ENCODE measurements at regions not wholly inside any gene's neighbourhood (a gene's known extent, or its start where the extent isn't known, plus 50 kb on each side); places are given as distances from the start of the nearest gene placed in this dataset.

DNA sequence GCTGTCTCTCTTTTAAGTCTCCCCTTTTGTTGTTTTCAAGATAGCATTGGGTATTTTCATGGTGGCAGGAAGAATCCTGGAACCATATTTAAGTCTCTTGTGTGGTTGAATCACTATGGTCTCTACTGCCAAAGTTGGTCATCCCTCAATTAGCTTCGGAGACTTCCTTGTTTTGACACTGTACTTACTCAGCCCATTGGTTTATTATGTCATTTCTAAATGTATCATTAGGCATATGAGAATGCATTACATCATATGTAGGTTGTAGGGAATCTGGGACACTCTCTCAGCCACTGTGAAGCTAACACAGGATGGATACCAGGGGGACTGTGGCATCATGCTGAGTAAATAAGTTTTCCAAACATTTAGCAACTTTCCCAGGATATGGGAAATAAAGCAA, 211.8 kb downstream of the DTHD1 start:
- intact Hi-C loops (cut with DNase I) = no loop called here
- no peaks in the 10 kb centered on the region for H3K4me1 ChIP-seq (ENCODE audit: control insufficient read depth, insufficient read depth, low read length)
- WGBS = 85% methylated on average over 1 of the region's 1 CpG
- no peak overlapping the region for H3K4me3 ChIP-seq (ENCODE audit: low read length)
- no peaks in the 10 kb centered on the region for H3K9me3 ChIP-seq (ENCODE audit: control insufficient read depth, low read length)
- ATAC-seq (no peak), DNase-seq (no peak)
- H3K27me3 ChIP-seq (ENCODE audit: control insufficient read depth, insufficient read depth) = no peaks in the 10 kb centered on the region
- no peak overlapping the region for H3K27ac ChIP-seq (ENCODE audit: low read length)

DNA sequence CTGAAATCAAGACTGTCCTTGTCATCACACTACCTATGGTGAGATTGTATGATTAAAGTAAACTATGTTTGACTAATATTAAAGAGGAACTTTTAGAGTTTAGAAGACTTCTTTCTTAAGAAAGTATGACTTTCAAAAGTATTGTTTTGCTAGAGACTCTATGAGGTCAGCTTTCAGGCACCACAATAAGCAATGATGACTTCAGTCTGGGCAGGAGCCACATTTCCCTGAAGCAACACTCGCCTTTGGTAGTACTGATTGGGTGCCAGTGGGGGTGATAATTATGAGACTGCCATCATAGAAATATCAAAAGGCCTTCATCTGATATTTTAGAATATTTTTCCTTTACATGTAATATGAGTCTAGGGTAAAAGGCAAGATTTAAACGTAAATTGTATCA, 212.6 kb downstream of the DTHD1 start:
- ATAC-seq = no peak
- Histone ChIP-seq H3K27me3 (ENCODE audit: control insufficient read depth, insufficient read depth) (no peaks in the 10 kb centered on the region), H3K9me3 (ENCODE audit: control insufficient read depth, low read length) (no peaks in the 10 kb centered on the region), H3K27ac (ENCODE audit: low read length) (no peak overlapping the region), H3K4me3 (ENCODE audit: low read length) (no peak overlapping the region), H3K4me1 (ENCODE audit: control insufficient read depth, insufficient read depth, low read length) (no peaks in the 10 kb centered on the region)
- WGBS = 63% methylated on average over 2 of the region's 2 CpGs
- intact Hi-C loops (cut with DNase I) = no loop called here
- no peak for DNase-seq

DNA sequence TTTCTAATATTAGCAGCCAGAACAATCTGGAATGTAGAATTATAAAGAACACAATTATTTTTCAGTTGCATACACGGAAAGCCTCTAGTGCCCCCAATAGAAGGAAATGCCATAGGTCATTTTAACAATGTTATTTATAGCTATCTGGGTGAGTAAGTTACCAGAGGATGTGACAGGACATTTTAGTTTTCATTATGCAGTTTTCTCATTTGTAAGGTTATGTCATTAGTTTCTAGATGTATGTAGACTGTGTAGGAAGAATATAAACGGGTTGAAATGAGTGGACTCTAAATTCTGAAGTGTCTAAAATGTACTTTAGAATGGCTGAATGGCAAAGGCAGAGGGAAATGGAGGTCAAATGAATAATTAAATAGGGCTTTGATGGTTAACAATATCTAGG, 213.3 kb downstream of the DTHD1 start:
- H3K9me3 ChIP-seq (ENCODE audit: control insufficient read depth, low read length) = no peaks in the 10 kb centered on the region
- ATAC-seq (no peak), DNase-seq (no peak)
- intact Hi-C loops (cut with DNase I) = no loop called here
- H3K27ac ChIP-seq (ENCODE audit: low read length) = no peak overlapping the region
- H3K4me3 ChIP-seq (ENCODE audit: low read length) = no peak overlapping the region
- no peaks in the 10 kb centered on the region for H3K27me3 ChIP-seq (ENCODE audit: control insufficient read depth, insufficient read depth)
- H3K4me1 ChIP-seq (ENCODE audit: control insufficient read depth, insufficient read depth, low read length) = no peaks in the 10 kb centered on the region
- 46% methylated on average over 2 of the region's 2 CpGs for WGBS

DNA sequence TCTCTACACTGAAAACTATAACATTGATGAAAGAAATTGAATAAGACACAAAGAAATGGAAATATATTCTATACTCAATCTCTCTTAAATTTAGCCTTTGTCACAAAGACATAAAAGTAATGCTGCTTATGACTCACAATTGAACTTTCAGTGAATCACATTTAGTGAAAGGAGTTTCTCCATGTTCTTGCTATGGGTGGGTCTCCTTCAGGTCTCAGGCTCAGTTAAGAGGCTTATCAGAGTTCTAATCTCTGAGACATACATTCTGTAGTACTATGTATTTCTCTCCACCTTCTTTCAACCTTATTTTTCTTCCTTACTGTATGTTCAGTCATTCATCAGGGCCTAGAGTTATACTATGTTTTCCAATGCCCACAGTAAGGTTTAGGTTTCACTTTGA, 220.9 kb downstream of the DTHD1 start:
- Histone ChIP-seq H3K9me3 (ENCODE audit: control insufficient read depth, low read length) (no peaks in the 10 kb centered on the region), H3K4me3 (ENCODE audit: low read length) (no peak overlapping the region), H3K27ac (ENCODE audit: low read length) (no peak overlapping the region), H3K4me1 (ENCODE audit: control insufficient read depth, insufficient read depth, low read length) (no peaks in the 10 kb centered on the region), H3K27me3 (ENCODE audit: control insufficient read depth, insufficient read depth) (no peaks in the 10 kb centered on the region)
- ATAC-seq (no peak), DNase-seq (no peak)
- intact Hi-C loops (cut with DNase I) = no loop called here

DNA sequence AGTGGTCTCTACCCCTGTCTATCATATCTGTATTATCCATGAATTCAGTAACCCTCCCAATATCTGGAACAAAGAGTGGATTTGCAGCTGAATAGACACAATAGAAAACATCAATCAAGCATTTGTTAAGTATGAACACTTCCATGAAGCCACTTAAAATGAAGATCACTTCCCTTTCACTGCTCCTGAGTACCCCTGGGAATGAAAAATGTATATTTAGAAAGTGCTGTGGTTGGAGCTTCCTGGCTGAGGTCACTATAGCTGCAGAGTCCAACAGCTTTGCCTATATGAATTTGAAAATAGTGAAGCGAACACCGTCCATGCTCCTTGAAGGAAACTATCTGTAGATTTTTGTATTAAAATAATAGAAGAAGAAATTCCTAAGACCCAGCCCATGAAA, 227.0 kb downstream of the DTHD1 start:
- ATAC-seq = no peak
- WGBS = 56% methylated on average over 2 of the region's 2 CpGs
- intact Hi-C loops (cut with DNase I) = no loop called here

DNA sequence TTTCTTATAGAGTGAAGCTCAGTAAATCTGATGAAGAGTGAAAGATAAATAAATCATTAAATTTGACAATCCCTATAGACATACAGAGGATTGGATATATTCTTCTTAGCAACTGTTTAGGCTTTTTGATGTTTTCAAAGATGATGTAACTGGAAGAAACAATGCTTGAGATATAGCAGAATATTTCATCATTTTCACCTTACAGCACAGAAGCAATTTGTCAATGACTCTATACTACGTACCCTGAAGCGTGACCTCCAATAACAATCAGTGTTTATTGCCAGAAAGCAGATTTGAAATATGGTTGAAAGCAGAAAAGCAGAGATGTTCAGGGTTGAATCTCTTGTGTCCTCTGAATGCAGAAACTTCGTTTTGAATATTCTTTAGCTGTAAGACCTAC, 228.4 kb downstream of the DTHD1 start:
- ATAC-seq (no peak), DNase-seq (no peak)
- Histone ChIP-seq H3K4me1 (ENCODE audit: control insufficient read depth, insufficient read depth, low read length) (no peaks in the 10 kb centered on the region), H3K9me3 (ENCODE audit: control insufficient read depth, low read length) (no peaks in the 10 kb centered on the region), H3K4me3 (ENCODE audit: low read length) (no peak overlapping the region), H3K27me3 (ENCODE audit: control insufficient read depth, insufficient read depth) (no peaks in the 10 kb centered on the region), H3K27ac (ENCODE audit: low read length) (no peak overlapping the region)
- WGBS = 75% methylated on average over 3 of the region's 3 CpGs
- intact Hi-C loops (cut with DNase I) = no loop called here

More for the DNA sequence above, 227.0 kb downstream of the DTHD1 start:
- no peak for DNase-seq
- no peak overlapping the region for H3K4me3 ChIP-seq (ENCODE audit: low read length)
- no peaks in the 10 kb centered on the region for H3K27me3 ChIP-seq (ENCODE audit: control insufficient read depth, insufficient read depth)
- no peaks in the 10 kb centered on the region for H3K4me1 ChIP-seq (ENCODE audit: control insufficient read depth, insufficient read depth, low read length)
- H3K9me3 ChIP-seq (ENCODE audit: control insufficient read depth, low read length) = no peaks in the 10 kb centered on the region
- no peak overlapping the region for H3K27ac ChIP-seq (ENCODE audit: low read length)

DNA sequence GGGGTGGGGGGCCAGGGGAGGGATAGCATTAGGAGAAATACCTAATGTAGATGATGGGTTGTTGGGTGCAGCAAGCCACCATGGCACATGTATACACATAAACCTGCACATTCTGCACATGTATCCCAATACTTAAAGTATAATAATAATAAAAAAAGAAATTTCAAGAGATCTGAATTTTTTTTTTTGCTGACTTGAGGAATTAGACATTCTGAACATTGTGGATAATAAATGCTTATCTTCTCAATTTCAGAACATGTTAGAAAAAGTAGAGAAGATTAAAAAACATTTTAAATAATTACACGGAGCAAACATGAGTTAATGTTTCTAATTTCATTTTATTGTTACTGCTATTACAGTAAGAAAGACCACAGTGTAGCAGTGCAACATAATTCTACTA, 230.4 kb downstream of the DTHD1 start:
- Histone ChIP-seq H3K27me3 (ENCODE audit: control insufficient read depth, insufficient read depth) (no peaks in the 10 kb centered on the region), H3K9me3 (ENCODE audit: control insufficient read depth, low read length) (no peaks in the 10 kb centered on the region), H3K4me1 (ENCODE audit: control insufficient read depth, insufficient read depth, low read length) (no peaks in the 10 kb centered on the region), H3K4me3 (ENCODE audit: low read length) (no peak overlapping the region), H3K27ac (ENCODE audit: low read length) (no peak overlapping the region)
- intact Hi-C loops (cut with DNase I) = no loop called here
- 89% methylated on average over 1 of the region's 1 CpG for WGBS
- DNase-seq (no peak), ATAC-seq (no peak)

DNA sequence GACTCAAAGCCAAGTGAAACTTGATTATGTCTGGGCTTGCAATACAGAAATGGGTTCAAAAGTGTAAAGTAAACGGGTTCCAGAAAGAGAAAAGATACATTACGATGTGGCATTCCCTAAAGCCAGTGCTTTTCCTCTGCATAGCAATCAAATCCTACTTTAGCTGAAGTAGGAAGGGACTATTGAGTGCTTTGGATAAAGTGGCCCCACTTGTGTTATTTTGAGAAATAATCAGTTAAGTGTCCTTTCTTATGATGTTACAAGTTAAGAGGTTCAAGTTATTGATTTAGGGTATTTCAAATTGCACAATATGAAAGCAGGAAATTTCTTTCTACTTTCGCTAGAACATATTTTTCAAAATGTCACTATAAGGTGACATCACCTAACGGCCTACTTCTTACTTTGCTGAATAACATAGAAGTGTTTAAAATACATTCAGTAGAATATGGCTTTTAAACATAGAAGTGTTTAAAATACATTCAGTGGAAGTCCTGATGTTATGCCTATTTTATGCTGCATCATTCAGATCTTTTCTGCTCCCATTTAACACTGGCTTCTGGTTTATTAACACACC, 235.2 kb downstream of the DTHD1 start:
- ATAC-seq = no peak
- H3K27me3 ChIP-seq (ENCODE audit: control insufficient read depth, insufficient read depth) = no peaks in the 10 kb centered on the region
- no peak for DNase-seq
- H3K9me3 ChIP-seq (ENCODE audit: control insufficient read depth, low read length) = no peaks in the 10 kb centered on the region
- H3K4me3 ChIP-seq (ENCODE audit: low read length) = no peak overlapping the region
- H3K4me1 ChIP-seq (ENCODE audit: control insufficient read depth, insufficient read depth, low read length) = no peaks in the 10 kb centered on the region
- WGBS = 81% methylated on average over 4 of the region's 4 CpGs
- intact Hi-C loops (cut with DNase I) = no loop called here
- no peak overlapping the region for H3K27ac ChIP-seq (ENCODE audit: low read length)

DNA sequence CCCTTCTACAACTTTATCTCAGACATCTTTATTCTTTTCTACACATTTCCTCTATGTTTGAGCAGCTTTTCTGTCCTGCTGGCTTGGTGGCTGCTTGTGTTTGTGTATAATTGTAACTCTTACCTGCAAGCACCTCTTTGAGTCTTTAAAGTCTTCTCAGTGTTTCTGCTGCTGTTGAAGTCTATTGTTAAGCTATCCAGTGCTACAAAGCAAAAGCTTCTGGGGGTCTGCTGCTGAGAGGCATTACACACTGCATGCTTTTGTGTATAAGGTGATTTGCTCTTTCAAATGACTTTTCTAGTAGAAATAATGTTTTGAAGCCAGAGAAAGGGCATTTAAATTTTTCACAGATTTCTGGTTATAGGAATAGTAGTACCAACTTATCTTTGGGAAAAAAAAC, 241.8 kb downstream of the DTHD1 start:
- DNase-seq = no peak
- ATAC-seq = no peak
- intact Hi-C loops (cut with DNase I) = no loop called here
- Histone ChIP-seq H3K4me3 (ENCODE audit: low read length) (no peak overlapping the region), H3K27ac (ENCODE audit: low read length) (no peak overlapping the region), H3K27me3 (ENCODE audit: control insufficient read depth, insufficient read depth) (no peaks in the 10 kb centered on the region), H3K4me1 (ENCODE audit: control insufficient read depth, insufficient read depth, low read length) (no peaks in the 10 kb centered on the region), H3K9me3 (ENCODE audit: control insufficient read depth, low read length) (no peaks in the 10 kb centered on the region)

DNA sequence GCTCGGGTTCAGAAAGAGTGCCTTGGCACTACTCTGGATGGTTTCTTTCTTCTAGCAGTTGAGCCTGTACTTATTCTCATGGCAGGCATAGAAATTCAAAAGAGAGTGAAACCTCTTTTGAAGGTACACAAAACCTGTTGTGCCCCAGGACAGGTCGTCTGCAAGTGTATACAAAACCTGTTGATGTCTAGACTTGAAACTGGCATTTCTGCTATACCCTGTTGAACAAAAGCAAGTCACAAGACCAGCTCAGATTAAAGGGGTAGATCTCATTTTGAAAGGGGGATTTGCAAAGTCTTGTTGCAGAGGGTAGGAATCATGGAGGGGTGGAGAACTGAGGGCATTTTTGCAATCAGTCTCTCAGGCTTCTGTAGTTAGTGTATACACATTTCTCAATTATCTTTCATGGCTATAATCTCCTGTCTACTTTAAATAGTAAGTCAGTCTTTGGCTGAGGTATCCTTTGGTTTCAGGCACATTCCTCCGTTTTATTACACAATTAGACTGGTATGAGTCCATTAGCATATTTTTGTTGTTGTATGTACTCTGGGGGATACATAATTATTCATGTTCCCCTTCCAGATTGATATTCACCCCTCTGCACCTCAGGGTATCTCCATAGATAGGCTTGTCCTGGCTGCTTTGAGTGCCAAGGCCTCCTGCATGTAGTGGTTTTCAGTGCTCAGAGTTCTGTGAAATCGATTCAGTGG, 251.4 kb downstream of the DTHD1 start:
- H3K9me3 ChIP-seq (ENCODE audit: control insufficient read depth, low read length) = no peaks in the 10 kb centered on the region
- H3K4me1 ChIP-seq (ENCODE audit: control insufficient read depth, insufficient read depth, low read length) = no peaks in the 10 kb centered on the region
- H3K27me3 ChIP-seq (ENCODE audit: control insufficient read depth, insufficient read depth) = no peaks in the 10 kb centered on the region
- intact Hi-C loops (cut with DNase I) = no loop called here
- ATAC-seq = no peak
- DNase-seq = no peak
- no peak overlapping the region for H3K4me3 ChIP-seq (ENCODE audit: low read length)
- 50% methylated on average over 4 of the region's 4 CpGs for WGBS
- no peak overlapping the region for H3K27ac ChIP-seq (ENCODE audit: low read length)

DNA sequence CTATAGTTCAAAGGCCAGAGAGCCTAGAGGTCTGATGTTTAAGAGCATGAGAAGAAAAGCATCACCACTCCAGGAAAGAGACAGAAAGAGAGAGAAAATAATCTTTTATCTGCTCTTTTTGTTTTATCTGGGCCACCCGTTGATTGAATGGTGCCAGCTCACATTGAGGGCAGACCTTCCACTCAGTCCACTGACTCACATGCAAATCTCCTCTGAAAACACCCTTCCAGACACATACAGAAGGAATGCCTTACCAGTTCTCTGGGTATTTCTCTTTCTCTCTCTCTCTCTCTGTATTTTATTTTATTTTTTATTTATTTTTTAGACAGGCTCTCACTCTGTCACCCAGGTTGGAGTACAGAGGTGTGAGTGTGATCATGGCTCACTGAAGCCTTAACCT, 252.5 kb downstream of the DTHD1 start:
- no peaks in the 10 kb centered on the region for H3K27me3 ChIP-seq (ENCODE audit: control insufficient read depth, insufficient read depth)
- H3K4me1 ChIP-seq (ENCODE audit: control insufficient read depth, insufficient read depth, low read length) = no peaks in the 10 kb centered on the region
- 64% methylated on average over 1 of the region's 1 CpG for WGBS
- DNase-seq = no peak
- no peak for ATAC-seq
- intact Hi-C loops (cut with DNase I) = no loop called here
- H3K27ac ChIP-seq (ENCODE audit: low read length) = no peak overlapping the region
- H3K9me3 ChIP-seq (ENCODE audit: control insufficient read depth, low read length) = no peaks in the 10 kb centered on the region
- H3K4me3 ChIP-seq (ENCODE audit: low read length) = no peak overlapping the region

DNA sequence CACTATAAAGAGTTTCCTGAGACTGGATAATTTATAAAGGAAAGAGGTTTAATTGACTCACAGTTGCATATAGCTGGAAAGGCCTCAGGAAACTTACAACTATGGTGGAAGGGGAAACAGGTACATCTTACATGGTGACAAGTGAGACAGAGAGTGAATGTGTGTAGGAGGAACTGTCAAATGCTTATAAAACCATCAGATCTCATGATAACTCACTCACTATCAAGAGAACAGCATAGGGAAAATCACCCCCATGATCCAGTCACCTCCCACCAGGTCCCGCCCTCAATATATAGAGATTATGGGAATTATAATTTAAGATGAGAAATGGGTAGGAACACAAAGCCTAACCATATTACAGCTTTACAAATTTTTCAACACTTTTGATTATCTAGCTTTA, 266.0 kb downstream of the DTHD1 start:
- Histone ChIP-seq H3K9me3 (ENCODE audit: control insufficient read depth, low read length) (no peaks in the 10 kb centered on the region), H3K27ac (ENCODE audit: low read length) (no peak overlapping the region), H3K27me3 (ENCODE audit: control insufficient read depth, insufficient read depth) (no peaks in the 10 kb centered on the region), H3K4me1 (ENCODE audit: control insufficient read depth, insufficient read depth, low read length) (no peaks in the 10 kb centered on the region), H3K4me3 (ENCODE audit: low read length) (no peak overlapping the region)
- intact Hi-C loops (cut with DNase I) = no loop called here
- ATAC-seq = no peak
- no peak for DNase-seq
- WGBS = 85% methylated on average over 1 of the region's 1 CpG
